SH-SY5Y (cell line): ENCODE measurements at regions not wholly inside any gene's neighbourhood (a gene's known extent, or its start where the extent isn't known, plus 50 kb on each side); places are given as distances from the start of the nearest gene placed in this dataset.

Source experiments
- GATA2 ChIP-seq: IDR thresholded peaks from 2 replicates; pipeline ENCODE4 v1.6.1; 2011; ENCODE audit warnings: mild to moderate bottlenecking, low read depth, low read length
- GATA3 ChIP-seq: IDR thresholded peaks from 2 replicates; pipeline ENCODE4 v1.6.1; 2011; ENCODE audit warnings: low read depth, mild to moderate bottlenecking, low read length, moderate library complexity

DNA sequence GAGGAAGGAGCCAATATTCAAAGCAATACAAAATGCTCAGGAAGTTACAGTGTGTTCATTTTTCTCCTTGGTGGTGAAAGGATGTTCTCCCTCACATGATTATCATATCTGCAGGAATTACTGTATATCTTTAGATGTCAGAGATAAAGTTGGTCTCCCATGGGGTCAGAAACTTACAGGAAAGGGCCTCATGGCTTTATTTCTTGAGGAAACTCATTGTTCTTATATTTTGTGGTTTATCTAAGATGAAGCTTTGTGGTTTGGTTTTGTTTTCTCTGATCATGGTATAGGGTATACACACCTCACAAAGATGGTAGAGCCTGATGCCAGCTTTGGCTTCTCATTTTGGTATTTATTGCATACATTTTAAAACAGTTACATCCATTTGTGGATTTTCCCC, 100.5 kb upstream of the STXBP5 start:
- TF ChIP-seq GATA3: no peak
- TF ChIP-seq GATA2: no peak

GRCh38 chr6:147105786-147106185, 98.4 kb upstream of the STXBP5 start:
- TF ChIP-seq GATA2: no peak
- TF ChIP-seq GATA3: no peak

- TF ChIP-seq GATA2 (no peak), GATA3 (no peak)
These were observed 97.3 kb upstream of the STXBP5 start for GRCh38 chr6:147106759-147107401.

DNA sequence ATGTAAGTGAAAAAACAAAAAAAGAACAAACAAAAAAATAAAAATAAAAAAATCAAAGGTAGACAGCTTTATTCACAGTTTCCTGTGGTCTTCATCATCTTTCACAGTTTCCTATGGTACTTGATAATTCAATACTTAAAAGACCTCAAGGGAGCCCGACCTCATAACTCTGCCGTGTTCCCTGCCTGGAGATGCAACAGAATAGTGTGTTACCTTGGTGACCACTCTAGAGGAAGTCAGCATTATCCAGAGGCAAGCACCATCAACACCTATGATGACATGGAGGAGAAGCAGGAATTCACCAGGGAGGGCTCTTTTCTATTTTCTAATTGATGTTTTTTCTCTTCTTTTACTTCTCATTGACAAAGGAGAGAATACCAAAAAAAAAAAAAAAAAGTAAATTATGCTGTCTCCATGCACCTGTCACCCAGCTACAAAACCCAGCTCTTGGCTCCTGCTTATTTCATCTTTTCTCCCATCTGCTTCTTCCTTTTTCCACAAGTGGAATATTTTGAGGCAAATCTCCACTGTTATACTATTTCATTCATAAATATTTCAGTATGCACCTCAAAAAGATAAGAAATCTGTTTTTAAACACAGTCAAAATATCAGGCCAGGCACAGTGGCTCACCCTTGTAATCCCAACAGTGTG, 95.8 kb upstream of the STXBP5 start:
- no peak for TF ChIP-seq GATA2
- TF ChIP-seq GATA3: no peak

- TF ChIP-seq GATA3: no peak
- TF ChIP-seq GATA2: no peak
These were observed 94.5 kb upstream of the STXBP5 start for GRCh38 chr6:147109707-147110106.

- no peak for TF ChIP-seq GATA2
- no peak for TF ChIP-seq GATA3
These were observed 88.2 kb upstream of the STXBP5 start for GRCh38 chr6:147116056-147116455.

GRCh38 chr6:147117011-147117410, 87.2 kb upstream of the STXBP5 start:
- TF ChIP-seq GATA3: no peak
- no peak for TF ChIP-seq GATA2

GRCh38 chr6:147117580-147117979, 86.6 kb upstream of the STXBP5 start:
- TF ChIP-seq GATA3 (no peak), GATA2 (no peak)

- TF ChIP-seq GATA2 (no peak), GATA3 (no peak)
These were observed 84.9 kb upstream of the STXBP5 start for GRCh38 chr6:147119310-147119709.

GRCh38 chr6:147122823-147123222, 81.4 kb upstream of the STXBP5 start:
- TF ChIP-seq GATA3 (no peak), GATA2 (no peak)

DNA sequence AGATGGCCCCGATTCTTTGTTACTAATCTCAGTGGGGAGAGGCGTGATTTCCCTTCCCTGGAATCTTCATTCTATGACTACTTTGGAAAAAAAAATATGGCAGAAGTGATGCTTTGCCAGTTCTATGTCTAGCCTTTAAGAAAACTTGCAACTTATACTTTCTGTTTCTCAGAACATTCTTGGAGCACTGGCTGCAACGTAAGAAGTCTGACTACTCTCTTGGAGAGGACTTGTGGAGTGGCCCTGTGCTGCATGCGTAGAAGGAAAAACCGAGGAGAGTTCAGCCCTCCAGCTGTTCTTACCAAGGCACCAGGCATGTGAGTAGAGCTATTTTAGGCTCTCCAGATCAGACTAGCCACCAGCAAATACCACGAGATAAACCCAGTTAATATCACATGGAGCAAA, 77.6 kb upstream of the STXBP5 start:
- no peak for TF ChIP-seq GATA3
- TF ChIP-seq GATA2: no peak

DNA sequence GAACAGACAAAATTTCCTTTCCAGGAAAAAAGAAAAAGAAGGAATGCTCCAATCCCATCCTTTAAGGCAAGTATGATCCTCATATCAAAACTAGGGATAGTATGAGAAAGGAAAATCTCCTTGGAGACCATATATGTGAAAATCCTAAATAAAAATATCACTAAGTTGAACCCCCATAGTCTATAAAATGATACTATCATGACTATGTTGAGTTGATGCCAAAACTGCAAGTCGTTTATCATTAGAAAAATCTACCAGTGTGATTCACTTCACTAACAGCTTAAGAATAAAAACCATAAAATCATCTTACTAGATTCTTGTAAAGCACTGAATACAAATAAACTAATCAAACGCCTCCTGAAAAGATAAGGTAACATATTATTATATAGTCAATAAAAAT, 76.6 kb upstream of the STXBP5 start:
- TF ChIP-seq GATA3: no peak
- TF ChIP-seq GATA2: no peak

- TF ChIP-seq GATA2 (no peak), GATA3 (no peak)
These were observed 76.2 kb upstream of the STXBP5 start for GRCh38 chr6:147128056-147128455.

DNA sequence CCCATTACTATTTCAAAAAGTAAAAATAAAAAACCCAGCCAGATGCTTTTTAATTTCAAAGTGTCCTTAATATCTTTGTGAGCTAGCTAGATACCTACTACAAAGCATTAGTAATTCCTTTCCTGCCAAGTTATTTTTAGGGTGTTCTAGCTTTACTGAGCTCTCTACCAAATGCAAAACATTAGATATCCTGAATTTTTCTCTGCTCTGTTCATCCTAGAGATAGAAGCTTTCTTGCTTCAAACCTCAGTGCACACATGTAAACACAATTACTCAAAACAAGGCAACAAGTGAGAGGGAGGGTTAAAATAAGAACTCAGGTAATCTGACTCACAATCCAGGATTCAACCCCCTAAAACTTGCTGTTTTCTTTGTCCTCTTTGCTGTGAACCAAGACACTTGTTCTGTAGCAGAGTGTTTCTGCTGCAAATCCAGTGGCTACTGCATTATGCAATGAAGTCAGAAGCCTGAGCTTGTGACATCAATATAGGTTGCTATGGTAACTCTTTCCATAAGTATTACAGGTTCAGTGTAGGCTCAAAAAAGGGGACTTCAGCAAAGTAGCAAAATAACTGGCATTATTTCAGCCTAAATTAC, 72.6 kb upstream of the STXBP5 start:
- TF ChIP-seq GATA2 (no peak), GATA3 (no peak)

- TF ChIP-seq GATA3 (no peak), GATA2 (no peak)
These were observed 71.3 kb upstream of the STXBP5 start for GRCh38 chr6:147132889-147133288.
